Glutamatergic neuron (in vitro differentiated cells): ENCODE measurements at regions not wholly inside any gene's neighbourhood (a gene's known extent, or its start where the extent isn't known, plus 50 kb on each side); places are given as distances from the start of the nearest gene placed in this dataset.

ENCODE experiments used
- DNase-seq: peaks from one replicate; pipeline ENCODE4 v3.0.0; 2022
- H3K27ac Mint-ChIP-seq: one replicate; pipeline ENCODE4 v1.8.0; 2020; ENCODE audit warnings: mild to moderate bottlenecking, mixed read lengths, inconsistent platforms; ENCODE audit not compliant: unreplicated experiment
- H3K27me3 Mint-ChIP-seq: one replicate; pipeline ENCODE4 v1.8.0; 2020; ENCODE audit warnings: mild to moderate bottlenecking, moderate library complexity, mixed read lengths, inconsistent platforms; ENCODE audit not compliant: unreplicated experiment
- H3K36me3 Mint-ChIP-seq: one replicate; pipeline ENCODE4 v1.8.0; 2020; ENCODE audit warnings: mild to moderate bottlenecking, mixed read lengths, inconsistent platforms; ENCODE audit not compliant: unreplicated experiment
- H3K4me1 Mint-ChIP-seq: one replicate; pipeline ENCODE4 v1.8.0; 2020; ENCODE audit warnings: mild to moderate bottlenecking, low read depth, mixed read lengths, inconsistent platforms; ENCODE audit not compliant: unreplicated experiment
- H3K4me3 Mint-ChIP-seq: one replicate; pipeline ENCODE4 v1.8.0; 2020; ENCODE audit warnings: mild to moderate bottlenecking, mixed read lengths, inconsistent platforms; ENCODE audit not compliant: unreplicated experiment
- H3K9me3 Mint-ChIP-seq: one replicate; pipeline ENCODE4 v1.8.0; 2020; ENCODE audit warnings: mild to moderate bottlenecking, moderate library complexity, mixed read lengths, inconsistent platforms; ENCODE audit not compliant: unreplicated experiment
- TF ChIP-seq, protein P1 (sequence below): fragments of 200-600 bp; sonication (generic); IDR thresholded peaks from one replicate; pipeline ENCODE4 v1.5.0; 2021; ENCODE audit not compliant: partially characterized antibody, unreplicated experiment

DNA sequence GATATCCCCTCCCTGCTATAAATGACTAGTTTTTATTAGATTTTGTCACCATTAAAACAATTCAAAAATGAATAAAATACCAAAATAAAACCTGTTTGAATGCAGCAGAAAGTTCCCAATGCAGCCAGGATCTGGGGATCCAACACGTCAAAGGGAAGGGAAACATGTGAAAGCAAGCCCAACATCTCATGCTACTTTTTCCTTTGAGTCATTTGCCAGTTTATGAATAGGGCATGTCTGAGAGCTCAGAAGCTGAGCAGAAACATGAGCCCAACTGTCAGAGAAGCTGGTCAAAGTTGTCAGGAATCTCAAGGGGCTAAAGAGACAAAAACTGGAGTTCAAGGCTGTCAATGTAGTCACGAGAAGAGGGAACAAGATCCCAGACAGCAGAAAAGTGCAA lies 526.4 kb downstream of the KLF5 start:
- no peak for DNase-seq
- Mint-ChIP-seq H3K4me1 (no peaks in the 10 kb centered on the region), H3K27ac (no peak overlapping the region), H3K4me3 (no peak overlapping the region), H3K36me3 (no peaks in the 10 kb centered on the region), H3K27me3 (no peaks in the 10 kb centered on the region), H3K9me3 (no peaks in the 10 kb centered on the region)
- TF ChIP-seq, protein P1, sequence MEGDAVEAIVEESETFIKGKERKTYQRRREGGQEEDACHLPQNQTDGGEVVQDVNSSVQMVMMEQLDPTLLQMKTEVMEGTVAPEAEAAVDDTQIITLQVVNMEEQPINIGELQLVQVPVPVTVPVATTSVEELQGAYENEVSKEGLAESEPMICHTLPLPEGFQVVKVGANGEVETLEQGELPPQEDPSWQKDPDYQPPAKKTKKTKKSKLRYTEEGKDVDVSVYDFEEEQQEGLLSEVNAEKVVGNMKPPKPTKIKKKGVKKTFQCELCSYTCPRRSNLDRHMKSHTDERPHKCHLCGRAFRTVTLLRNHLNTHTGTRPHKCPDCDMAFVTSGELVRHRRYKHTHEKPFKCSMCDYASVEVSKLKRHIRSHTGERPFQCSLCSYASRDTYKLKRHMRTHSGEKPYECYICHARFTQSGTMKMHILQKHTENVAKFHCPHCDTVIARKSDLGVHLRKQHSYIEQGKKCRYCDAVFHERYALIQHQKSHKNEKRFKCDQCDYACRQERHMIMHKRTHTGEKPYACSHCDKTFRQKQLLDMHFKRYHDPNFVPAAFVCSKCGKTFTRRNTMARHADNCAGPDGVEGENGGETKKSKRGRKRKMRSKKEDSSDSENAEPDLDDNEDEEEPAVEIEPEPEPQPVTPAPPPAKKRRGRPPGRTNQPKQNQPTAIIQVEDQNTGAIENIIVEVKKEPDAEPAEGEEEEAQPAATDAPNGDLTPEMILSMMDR, result no peak

DNA sequence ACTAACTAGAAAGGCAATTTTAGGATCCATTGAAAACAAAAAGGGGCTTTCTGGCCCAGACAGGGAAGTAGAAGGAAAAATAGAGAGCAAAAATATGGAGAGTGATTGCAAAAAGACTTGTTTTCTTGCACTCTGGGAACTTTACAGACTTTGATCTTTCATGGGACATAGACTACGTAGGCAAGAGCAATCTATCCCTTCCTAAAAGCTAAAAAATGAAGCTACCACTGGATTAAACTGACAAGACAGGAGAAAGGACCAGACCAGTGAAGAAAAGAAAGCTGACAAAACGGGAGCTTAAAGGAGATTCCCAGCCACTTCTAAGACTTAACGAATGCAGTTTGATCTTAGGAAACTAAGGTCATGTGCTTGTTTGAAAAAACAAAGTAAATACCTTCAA lies 524.5 kb downstream of the KLF5 start:
- no peak for DNase-seq
- no peaks in the 10 kb centered on the region for H3K36me3 Mint-ChIP-seq
- TF ChIP-seq, protein P1, result no peak
- H3K4me1 Mint-ChIP-seq, result no peaks in the 10 kb centered on the region
- no peaks in the 10 kb centered on the region for H3K9me3 Mint-ChIP-seq
- H3K27ac Mint-ChIP-seq, result no peak overlapping the region
- no peaks in the 10 kb centered on the region for H3K27me3 Mint-ChIP-seq
- no peak overlapping the region for H3K4me3 Mint-ChIP-seq

DNA sequence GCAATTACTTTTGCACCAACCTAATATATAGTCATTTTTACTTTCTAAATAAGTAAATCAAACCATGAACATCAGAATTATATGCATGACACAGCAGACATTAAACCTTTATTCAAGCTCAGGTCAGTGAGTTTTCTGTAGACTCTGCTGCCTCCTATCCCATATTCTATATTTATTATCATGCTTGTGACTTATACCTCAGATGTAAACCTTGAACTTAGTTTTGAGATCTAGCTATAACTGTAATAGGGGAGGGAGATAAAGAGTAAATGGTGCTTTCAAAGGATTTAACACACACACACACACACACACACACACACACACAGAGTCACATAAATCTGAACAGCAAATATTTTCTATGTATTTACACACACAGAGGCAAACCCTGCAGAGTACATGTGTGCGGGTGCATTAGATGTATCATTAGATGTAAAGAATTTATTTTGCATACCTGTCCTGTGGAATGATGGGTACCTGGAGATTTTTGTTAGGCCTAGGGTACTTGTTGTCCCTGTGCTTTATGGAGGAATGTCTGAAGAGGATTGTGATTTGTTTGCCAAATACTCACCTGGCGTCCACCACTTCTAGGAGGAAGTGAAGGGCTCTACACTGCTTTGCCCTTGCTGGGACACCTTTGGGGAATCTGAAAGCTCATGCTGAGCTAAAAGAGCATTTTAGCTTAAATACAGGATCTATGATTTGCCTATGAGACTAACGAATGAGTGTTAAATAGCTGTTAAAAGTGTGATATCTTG lies 521.9 kb downstream of the KLF5 start:
- Mint-ChIP-seq H3K4me3 (no peak overlapping the region), H3K27ac (no peak overlapping the region), H3K9me3 (no peaks in the 10 kb centered on the region), H3K4me1 (no peaks in the 10 kb centered on the region), H3K27me3 (no peaks in the 10 kb centered on the region), H3K36me3 (no peaks in the 10 kb centered on the region)
- TF ChIP-seq, protein P1, result no peak
- DNase-seq, result no peak

DNA sequence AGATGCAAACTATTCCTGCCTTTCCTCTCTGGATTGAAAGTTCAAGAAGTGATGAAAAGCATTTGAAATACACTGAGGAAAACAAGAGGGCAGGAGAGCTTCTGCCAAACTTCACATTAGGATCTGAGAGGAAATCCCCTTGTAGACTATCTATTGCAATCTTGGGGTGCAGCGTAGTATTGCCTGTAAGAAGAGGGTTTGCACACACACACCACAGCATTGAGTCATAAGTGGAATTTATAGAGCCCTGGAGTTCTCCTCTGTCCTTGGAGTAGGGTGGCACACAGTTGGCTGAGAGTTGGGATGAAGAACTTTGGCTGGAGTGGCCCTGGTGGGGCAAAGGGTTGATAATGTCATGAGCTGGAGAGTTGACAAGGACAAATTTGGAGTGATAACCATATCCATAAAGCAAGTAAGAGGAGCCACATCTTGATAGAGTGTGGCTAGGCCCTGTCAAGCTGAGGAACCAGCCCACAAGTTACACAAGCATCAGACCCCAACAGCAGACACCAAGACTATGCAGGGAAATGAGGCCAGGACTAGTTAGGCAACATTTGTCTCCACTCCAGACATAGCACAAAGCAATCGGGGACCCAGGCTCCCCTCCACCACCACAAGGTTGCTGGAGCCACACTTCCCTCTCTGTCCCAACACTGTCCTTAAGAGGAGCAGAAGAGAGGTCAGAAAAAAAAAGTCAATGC lies 520.9 kb downstream of the KLF5 start:
- no peaks in the 10 kb centered on the region for H3K36me3 Mint-ChIP-seq
- no peak overlapping the region for H3K4me3 Mint-ChIP-seq
- H3K27me3 Mint-ChIP-seq, result no peaks in the 10 kb centered on the region
- no peak overlapping the region for H3K27ac Mint-ChIP-seq
- no peaks in the 10 kb centered on the region for H3K9me3 Mint-ChIP-seq
- DNase-seq, result no peak
- no peaks in the 10 kb centered on the region for H3K4me1 Mint-ChIP-seq
- TF ChIP-seq, protein P1, result no peak

DNA sequence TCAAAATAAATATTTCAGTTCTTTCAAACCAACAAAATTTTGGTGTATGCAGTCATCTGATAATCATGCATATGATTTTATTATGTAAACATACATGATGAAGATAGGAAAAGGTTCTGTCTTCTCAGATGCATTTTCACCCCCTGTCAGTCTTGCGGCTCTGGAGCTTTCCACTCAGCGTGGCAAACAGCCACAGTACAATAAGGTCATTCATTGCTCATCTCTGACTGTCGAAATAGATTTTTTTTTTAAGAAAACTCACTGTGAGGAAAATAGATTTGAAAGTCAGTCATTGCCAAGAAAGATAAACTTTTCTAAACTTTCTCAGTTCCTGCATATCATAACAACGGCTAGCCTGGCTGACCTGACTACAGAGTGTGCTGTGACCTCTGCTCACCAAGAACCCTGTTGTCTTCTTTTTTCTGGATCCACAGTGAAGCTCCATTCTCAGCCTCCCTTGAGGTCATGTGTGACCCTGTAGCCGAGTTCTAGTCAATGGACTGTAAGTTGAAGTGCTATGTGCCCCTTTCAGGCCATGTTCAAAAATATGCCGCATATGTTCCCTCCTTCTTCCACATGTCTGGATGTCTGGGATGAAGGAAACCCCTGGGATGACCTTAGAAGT lies 519.6 kb downstream of the KLF5 start:
- TF ChIP-seq, protein P1, result no peak
- no peaks in the 10 kb centered on the region for H3K9me3 Mint-ChIP-seq
- no peaks in the 10 kb centered on the region for H3K36me3 Mint-ChIP-seq
- H3K27ac Mint-ChIP-seq, result no peak overlapping the region
- no peaks in the 10 kb centered on the region for H3K27me3 Mint-ChIP-seq
- no peak for DNase-seq
- no peaks in the 10 kb centered on the region for H3K4me1 Mint-ChIP-seq
- no peak overlapping the region for H3K4me3 Mint-ChIP-seq
